Stimulated activated CD4-positive, alpha-beta T cell treated with anti-CD3 and anti-CD28 coated beads, Interleukin-4, amount 100 ng/mL, for 1 hour (primary cell): ENCODE measurements at regions not wholly inside any gene's neighbourhood (a gene's known extent, or its start where the extent isn't known, plus 50 kb on each side); places are given as distances from the start of the nearest gene placed in this dataset.
A peak's percentile ranks its signal among the peaks of the same experiment; 100 is the strongest.

Source experiments
- DNase-seq: peaks from one replicate; pipeline ENCODE4 v3.0.0-alpha.2; 2020

DNA sequence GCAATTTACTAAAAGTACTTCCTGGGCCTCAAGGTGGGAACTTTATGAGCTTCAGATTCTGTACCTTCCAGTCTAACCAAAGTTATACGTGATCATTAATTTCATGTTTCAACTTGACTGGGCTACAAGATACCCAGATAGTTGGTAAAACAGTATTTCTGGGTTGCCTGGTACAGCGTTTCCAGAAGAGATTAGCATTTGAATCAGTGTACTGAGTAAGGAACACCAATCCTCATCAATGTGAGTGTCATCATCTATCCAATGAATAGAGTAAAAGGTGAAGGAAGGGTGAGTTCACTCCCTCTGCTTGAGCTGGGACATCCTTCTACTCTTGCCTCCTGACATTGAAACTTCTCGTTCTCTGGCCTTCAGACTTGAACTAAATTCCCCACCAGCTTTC, 274.5 kb upstream of the ID2 start:
- DNase-seq = no peak

DNA sequence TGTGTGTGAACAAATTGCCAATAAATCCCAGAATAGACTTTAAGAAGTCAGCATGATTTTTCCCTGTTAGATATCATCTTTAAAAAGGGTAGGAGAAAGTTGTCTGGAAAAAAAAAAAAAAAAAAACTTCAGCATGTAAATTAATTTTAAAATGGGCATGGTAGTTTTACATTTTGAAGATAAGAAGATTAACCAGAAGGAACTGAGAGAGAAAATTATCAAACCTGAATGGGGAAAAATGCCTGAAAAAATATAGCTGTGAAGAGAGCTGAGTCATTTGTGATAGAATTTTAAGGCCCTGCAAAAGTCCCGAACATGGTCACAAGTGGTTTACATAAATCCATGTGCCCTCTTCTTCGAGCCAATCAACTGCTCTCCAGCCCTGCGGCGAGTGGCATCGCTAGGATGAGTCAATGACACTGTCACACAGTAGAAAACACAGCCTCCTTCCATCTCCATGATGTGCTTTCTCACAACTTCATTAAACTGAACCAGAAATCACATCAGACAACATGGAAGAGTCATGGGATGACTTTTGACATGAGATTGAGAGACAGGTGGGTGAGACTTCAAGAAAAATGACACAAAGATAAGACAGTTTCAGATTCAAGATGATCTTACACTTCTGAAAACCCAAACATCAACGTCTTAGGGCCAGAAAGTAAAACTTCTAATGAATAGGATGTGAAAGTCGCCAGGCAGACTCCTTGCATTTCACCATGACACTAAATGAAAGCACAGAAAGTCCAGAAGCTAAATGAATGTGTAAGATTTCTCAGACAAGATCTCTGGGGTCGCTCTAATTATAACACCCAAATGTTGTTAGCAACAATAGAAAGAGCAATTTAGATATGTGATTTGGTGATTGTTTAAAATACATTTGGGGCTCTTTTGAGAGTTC, 273.0 kb upstream of the ID2 start:
- DNase-seq = peak; percentile 71

DNA sequence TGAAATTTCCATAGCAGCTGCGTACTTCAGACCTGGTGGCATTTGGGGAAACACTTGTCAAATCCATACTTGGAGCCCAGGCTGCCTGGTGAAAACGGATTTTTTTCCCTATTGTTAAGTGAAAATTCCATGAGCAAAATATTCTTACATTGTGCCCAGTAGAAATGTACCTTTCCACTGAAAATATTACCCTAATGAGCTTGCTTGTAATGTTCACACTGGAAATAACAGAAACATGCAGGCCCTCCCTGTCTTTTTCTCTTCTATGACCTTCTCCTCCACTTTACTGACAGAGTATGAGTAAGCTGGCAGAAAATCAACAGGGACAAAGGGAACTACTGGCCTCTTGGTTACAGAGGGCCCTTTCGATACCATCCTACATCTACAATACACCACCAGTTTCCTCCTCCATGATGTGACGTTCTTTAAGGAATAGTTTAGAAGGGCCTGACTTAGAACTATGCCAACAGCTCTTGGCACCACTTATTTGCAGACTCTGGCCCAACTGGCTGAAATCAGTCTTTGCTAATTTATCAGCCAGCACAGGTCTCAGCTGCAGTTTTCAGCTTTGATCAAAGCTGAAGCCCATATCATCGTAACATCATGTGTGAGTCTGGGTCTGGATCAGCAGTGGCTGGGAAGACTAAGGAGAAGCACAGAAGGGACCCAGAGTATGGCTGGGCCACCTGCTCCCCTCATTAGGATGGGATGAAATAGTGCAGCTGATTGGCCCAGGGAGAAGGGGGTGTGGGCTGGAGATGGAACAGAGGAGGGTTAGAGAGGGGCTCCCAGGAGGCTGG, 272.2 kb upstream of the ID2 start:
- no peak for DNase-seq

DNA sequence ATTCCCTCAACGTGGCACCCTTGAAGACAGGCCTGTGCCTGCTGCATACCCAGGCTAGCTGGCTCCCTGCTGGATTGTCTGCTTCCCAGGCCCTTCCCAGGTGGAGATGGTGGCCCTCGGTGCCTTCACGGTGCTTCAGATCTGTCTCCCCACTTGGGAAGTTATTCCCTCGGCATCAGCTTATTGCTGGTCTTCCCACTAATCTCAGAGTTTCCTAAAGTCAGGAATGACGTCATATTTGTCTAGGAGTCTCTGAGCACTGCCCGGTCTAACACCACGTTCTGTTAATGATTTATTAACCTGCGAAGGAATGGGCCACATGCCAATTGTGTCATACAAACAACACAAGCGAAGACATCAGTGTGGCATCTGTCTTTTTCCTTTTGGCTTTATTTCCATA, 269.8 kb upstream of the ID2 start:
- no peak for DNase-seq

DNA sequence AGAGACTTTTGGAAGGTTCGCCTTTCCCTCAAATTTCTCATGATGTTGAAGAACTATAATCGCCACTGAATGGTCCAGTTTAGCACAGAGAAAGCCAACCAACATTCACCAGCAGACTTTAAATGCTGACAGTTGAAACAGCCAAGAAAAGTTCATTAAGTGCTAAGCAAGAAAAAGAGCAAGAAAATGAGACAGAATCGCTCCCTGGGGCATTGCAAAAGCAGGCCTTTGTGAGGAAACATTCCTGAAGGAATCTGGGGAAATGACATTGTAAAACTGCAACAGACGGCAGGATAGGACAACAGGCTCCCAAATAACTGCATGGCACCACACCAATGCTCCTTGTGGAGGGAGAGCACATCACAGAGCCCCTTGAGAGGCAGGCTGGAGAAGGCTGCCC, 269.3 kb upstream of the ID2 start:
- DNase-seq = no peak

DNA sequence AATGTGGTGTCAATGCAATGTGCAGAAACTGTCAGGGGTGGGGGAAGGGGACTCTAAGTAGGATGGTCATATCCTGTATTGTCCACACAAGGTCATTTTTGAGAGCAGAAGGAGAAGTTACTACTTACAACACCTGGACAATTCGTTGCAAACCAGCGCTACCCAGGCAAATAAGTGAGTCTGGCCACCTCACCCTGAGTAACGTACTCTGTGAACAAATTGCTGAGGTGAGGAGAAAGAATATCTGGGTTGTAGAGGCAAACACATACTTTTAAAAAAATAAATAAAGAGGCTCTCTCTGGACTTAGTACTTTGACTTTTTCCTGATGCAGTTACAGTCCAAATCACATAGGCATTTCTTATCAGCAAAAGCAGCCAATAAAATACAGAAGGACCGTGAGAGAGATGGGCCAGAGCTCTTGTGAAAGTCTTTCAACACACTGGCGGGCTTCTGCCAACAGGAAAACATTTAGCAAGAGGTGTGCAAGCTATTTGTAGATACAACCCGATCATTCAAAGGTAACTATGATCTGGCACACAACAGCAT, 268.2 kb upstream of the ID2 start:
- DNase-seq = no peak

DNA sequence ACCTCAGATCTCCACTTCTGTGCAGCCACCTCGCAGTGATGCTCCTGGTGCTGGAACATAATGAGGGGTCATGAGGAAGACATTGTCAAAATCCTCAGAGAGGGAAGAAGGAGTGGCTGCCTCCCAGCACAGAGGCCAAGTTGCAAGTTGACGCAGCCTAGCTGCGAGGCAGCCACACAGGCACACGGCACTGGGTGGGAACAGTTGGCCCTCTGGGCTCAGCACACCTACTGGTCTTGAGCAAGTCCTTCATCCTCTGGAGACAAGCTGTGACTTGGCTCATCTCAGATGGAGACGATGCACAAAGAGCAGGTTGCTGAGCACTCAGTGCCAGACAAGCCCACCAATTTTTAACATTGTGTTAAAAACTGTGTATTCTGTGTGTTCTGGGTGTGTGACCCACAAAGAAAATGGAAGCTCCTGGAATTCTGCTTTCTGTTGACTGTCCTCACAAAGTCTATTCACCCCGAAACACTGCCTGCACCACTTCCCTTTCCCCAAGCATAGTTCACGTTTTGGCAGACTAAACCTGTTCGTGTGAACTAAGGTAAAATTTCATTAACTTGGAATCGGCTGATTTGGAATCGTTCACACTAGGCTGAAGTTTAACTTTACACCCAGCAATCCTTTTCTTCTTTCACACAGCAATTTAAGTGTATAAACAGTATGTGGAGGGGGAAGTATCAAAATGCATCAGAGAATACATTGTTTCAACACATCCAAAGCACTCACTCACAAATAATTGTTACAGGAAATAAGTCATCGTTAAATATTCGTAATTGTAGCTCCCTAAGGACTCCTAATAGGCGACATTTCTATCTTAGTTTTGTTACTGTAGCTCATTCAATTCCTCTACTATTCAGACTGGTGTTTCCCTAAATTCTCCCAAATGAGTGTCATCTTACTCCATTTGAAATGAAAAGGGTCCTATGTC, 266.6 kb upstream of the ID2 start:
- no peak for DNase-seq

DNA sequence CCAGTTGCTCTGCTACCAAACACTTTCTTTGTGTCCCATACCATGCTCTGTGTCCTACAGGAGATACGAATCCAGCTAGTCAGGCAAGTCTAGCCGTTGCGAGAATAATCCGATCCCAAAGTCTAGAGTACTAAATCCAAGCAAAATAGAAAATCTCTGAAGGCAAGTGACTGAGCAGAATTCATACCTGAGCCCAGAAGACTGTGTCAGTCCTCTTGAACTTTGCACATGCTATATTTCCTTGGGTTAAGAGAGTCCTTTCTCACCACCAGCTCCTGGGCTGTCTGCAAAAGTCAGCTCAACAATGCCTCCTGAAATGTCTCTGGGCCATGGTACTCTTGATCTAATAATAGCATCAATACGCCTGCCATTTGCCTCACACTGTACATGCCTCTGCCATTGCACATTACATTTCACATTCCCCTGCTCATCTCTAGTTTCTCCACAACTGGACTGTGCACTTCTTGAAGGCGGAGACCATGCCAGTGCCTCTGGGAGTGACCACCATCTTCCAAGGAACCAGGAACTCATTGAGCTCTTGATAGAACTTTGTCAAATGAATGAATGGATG, 265.8 kb upstream of the ID2 start:
- DNase-seq = no peak

DNA sequence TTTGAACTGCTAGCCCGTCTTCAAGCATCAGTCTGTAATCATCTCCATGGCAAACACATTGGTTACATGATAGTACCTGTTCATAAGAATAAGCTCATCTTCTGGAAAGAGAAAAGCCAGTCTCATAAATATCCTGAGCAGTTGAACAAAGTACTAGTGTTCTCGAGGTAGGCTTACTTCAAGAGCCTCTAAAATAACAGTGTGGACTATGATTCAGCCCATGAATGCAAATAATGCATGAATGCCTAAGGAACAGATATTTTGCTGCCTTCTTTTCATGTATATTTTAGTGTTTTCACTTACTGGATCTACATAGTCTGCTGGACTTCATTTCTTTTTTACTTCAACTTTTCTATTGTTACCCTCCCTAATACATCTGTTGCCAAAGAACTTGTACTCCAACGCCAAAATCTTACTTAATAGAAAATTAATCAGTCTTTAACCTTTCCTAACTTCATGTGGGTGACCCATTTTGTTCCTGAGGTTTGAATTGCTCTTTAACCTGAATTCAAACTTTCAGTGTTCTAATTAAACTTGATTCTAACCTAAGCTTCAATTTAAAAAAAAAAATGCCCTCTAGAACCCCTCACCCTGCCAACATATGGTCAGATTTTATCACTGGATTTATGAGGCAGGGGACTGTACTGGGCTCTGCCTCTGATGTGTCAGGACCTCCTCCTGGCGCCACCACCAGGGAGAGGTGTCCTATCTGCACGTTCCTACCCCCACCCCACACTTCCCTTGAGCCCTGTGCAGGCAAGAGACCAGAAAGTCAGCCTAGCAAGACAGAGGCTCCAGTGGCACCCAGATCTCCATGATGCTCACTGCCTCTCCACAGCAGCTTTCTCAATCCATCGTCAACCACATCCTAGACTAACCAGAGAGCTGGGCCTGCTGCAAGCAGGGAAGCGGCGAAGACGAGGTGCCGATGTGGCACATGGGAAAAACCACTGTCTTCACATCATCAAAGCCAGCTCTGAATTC, 264.7 kb upstream of the ID2 start:
- DNase-seq = no peak

DNA sequence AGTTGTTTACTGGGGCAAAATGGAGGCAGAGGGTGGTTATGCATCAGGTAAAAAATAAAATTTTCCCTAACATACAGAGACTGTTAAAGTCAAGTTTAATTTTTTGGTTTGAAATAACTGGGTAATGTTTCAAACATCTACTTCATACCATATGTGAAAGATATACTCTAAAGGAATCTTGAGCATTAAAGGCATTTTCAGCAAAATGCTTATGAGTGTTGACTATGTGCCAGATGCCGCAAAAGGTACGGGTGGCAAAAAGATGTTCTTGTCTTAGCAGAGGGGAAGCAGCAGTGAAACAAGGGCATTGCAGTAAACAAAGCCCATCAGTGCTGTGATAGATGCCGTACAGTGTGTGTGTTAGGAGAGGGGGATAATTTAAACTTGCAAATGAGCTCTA, 263.1 kb upstream of the ID2 start:
- no peak for DNase-seq

DNA sequence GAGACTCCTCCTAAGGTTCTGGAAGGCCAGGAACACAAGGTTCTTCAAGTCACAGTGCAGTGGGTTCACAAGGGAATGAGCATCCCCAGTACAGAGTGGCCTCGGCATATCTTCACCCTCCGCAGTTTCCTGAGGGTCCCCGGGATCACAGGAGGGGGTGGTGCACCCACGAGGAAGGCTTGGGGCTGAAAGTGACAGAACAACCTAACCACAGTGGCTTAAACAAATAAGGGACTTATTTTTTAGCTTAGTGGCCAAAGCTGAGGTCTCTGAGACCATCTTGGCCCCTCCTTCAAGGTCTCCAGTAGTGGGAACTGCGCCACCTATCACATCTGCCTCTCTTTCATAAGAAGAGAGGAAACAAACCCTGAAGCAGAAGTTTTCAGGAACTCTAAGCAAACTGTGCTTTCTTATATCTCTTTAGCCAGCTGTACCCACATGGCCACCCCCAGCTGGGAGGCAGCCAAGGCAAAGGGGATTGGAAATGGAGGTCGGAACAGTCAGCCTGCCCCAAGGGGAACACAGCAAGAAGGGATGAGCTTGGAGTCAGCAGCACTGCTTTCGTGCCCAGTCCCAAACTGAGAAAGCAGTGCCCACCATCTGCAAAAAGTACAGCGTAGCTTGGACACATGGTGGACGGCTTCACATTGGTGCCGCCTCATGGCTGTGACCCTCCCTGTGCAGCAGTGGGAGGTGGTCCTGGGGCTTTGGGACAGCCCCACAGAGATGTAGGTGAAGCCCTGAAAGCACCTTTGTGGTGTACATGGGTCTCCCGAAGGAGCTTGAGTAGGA, 260.0 kb upstream of the ID2 start:
- DNase-seq = no peak

DNA sequence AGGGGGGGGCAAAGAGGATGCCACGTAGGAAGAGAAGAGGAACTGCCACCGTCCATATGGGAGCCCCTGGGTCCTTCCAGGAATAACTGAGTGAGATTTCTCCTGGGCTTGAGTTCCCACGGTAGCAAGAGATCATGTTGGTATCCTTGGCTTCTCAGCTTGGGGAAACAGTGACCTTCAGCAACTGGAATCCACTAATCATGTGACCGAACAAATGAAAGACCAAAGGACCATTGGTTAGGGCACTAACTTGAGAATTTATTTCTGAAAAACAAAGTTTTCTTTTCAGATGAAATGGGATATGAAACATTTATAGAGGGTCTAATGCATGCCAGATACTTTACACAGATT, 259.4 kb upstream of the ID2 start:
- DNase-seq = no peak

DNA sequence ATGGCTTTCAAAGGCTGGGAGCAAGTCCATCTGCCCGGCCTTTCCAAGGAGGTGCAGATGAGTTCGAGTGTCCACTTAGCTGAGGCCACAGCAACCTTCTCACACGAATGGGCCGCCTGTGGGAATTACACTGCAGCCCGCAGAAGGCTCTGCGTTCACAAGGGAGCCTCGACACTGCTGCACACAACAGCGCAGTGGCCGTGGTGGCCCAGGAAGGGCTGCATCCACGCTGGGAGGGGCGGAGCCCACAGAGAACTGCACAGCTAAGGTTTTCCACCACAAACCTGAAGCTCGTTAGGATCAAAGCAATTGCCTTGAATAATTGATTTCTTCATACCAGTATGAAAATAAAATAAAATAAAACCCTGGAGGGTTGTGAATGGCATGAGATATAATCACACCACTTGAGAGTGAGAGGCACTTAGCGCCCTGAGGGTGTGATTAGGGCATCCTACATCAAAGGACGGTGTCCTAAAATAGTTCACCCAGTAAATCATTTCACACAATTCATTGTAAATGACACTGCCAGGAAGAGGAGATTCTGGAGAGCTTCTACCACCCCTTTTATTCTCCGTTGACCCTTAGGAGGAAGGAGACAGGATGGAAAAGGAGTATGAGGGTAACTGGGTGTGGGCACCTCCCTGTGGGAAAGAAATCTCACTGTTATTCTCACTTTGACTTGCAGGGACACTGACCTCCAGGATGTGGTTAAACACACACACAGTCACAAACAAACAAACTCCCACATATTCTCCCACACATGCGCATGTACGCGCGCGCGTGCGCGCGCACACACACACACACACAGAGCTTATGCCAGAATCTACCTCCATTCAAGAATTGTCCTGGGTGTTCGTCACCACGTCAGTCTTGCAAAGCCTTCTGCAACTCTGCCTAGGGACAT, 256.6 kb upstream of the ID2 start:
- no peak for DNase-seq

DNA sequence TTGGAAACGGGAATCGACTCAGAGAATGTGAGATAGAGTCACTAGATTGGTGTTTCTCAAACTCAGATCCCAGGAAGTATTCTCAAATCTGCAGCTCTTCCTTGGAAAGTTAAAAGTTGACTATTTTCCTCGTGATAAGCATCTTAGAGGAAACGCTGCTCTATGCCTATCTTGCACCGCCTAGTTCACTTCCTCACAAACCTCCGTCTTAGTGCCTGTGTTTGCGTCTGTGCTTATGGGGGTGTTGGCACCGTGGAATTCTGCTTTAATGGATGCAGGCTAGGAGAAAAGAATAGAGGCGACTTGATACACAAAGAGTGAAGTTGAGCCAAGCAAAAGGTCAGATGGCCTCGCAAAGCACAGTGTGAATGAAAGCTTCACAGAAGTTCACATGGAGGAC, 255.3 kb upstream of the ID2 start:
- DNase-seq = no peak

DNA sequence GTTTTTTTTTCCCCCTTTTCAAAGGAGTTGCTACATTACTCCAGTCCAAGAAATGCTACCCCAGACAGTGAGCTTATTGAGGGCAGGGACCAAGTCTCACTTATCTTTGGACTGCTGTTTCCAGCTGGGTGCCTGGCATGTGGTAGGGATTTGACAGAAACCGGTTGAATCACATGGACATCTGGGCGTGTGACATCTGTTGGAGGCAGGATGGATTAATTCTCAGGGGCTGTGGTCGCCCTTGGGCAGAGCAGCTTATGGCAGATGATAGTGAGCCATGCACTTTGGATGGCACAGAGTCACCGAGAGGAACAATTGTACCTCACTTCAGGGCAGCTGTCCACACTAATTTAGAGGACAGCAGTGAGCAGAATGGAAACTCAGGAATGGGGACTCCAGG, 254.6 kb upstream of the ID2 start:
- DNase-seq = no peak

DNA sequence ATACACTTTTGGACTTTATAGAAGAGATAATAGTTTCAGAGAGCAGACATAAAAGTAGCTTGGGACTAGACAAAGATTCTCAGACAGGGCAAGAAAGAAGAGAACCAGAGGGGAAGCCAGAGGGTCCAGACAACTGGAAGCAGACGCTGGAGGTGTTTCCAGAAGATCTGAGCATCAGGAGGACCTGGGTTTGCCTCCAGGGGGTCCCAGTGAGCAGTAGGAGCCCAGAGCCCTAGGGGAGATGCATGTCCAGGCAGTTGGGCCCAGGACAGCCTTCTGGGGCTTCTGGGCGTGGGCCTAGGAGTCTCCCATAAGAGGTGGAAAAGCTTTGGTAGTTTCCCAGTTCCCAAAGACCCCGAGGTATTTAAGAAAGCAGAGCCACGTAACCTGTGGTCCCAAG, 251.2 kb upstream of the ID2 start:
- DNase-seq = no peak

DNA sequence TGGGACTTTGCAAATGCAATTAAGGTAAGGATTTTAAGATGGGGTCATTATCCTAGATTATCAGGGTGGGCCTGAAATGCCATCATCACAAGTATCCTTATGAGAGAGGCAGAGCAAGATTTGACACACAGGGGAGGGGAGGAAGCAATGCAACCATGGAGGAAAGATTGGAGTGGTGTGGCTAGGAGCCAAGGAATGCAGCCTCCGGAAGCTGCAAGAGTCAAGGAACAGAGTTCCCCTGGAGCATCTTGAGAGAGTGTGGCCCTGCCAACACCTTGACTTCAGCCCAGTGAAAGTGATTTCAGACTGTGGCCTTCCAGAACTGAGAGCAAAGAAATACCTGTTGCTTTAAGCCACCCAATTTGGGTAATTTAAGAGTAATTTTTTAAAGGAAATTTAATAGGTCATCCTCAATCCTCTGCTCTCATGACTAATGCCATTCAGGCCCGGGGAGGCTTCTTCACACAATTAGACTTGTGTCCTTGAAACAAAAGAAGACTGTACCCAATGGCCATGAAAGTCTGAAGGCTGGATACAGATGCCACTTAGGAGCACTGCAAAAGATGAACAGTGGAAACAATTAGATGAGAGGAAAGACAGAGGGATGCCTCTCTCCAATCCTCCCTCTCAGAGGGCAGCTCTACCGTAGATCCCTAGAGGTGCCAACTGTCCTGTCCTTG, 250.3 kb upstream of the ID2 start:
- no peak for DNase-seq

DNA sequence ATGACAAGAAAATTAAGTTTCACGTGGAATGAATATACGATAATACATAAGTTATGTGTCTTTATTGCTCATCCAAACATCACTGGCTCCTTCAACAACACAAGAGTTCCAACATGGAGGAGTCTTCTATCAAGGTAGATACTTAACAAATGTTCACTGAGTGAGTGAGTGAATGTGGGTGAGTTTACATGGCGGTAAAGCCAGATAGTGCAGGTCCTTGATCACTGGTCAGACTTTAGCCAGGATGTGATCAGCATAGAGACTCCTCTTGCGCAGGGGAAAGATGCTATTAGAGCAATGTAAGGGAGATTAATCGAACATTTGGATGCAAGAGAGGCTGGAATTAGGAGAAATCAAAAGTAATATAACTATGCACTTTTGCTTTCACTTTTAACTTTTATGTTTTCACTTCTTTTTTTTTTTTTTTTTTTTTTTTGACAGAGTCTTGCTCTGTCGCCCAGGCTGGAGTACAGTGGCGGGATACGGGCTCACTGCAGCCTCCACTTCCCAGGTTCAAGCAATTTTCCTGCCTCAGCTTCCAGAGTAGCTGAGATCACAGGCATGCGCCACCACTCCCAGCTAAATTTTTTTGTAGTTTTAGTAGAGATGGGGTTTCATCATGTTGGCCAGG, 249.0 kb upstream of the ID2 start:
- DNase-seq = no peak
